ENCODE measurements at regions not wholly inside any gene's neighbourhood (a gene's known extent, or its start where the extent isn't known, plus 50 kb on each side); places are given as distances from the start of the nearest gene placed in this dataset.

DNA sequence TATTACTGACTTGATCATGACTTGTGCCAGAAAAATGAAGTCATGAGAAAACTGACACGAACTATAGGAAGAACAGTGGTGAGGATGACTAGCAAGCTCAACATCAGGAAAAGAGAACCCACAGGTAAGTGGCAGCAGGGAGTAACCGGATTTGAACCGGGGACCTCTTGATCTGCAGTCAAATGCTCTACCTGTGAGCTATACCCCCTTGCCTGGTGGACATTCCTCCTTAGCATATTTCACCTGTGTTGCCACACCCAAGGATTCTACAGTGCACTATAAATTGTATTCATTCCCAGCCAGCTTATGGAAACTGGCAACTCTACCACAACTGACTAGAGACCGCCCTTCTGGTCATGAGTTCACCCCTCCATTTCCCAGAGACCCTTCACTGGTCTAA, 97.5 kb upstream of the ZNF746 start:
- no peaks in the 10 kb centered on the region for H3K79me2 ChIP-seq (ENCODE audit: insufficient read depth, low read length)
- no peak for FAIRE-seq
- H3K9ac ChIP-seq (ENCODE audit: insufficient read depth, low read depth, low read length): no peak overlapping the region
- H3K27me3 ChIP-seq (ENCODE audit: control insufficient read depth in 1 of 2, insufficient read depth in 2 of 2, low read length in 2 of 2): no peaks in the 10 kb centered on the region
- no peak for DNase-seq (ENCODE audit: low spot score)
- ChIA-PET POLR2A (no interaction called here), CTCF (ENCODE audit: low intra/inter-chr PET ratio, low total read pairs) (no interaction called here)
- H3K4me1 ChIP-seq (ENCODE audit: insufficient read depth, low read length): no peaks in the 10 kb centered on the region
- H2AFZ ChIP-seq (ENCODE audit: low read length): no peak overlapping the region
- H3K4me3 ChIP-seq (replicated peaks in 1 of 3; ENCODE audit: insufficient read depth in 1 of 3, low read depth in 2 of 3, low read length in 3 of 3): no peak overlapping the region
- ATAC-seq: no peak
- H3K4me2 ChIP-seq (ENCODE audit: low read depth, low read length): no peak overlapping the region
- in situ Hi-C loops (cut with HindIII; ENCODE audit: extremely low pct_ligation_motif_present, low pct_unique_long_range_greater_than_20kb) (no loop called here), intact Hi-C loops (cut with micrococcal nuclease; ENCODE audit: unreplicated experiment) (no loop called here)
- no TSS peak for BruUV-seq (replicated peaks)
- WGBS (ENCODE audit: low lambda C conversion rate): 97% methylated on average over 4 of the region's 4 CpGs
- H3K36me3 ChIP-seq (replicated peaks in 1 of 2; ENCODE audit: control insufficient read depth in 1 of 2, insufficient read depth in 2 of 2, low read length in 2 of 2): peaks cover 13 to 47% of the 10 kb centered on the region in 2 experiments; a peak in 4 of 5 replicates
- no peaks in the 10 kb centered on the region for H3K9me3 ChIP-seq (ENCODE audit: low read length)
- no peak overlapping the region for H3K27ac ChIP-seq (ENCODE audit: extremely low read length, insufficient read depth, low read length)
- H4K20me1 ChIP-seq (ENCODE audit: insufficient read depth, low read length): no peaks in the 10 kb centered on the region
- TF ChIP-seq, protein P1, sequence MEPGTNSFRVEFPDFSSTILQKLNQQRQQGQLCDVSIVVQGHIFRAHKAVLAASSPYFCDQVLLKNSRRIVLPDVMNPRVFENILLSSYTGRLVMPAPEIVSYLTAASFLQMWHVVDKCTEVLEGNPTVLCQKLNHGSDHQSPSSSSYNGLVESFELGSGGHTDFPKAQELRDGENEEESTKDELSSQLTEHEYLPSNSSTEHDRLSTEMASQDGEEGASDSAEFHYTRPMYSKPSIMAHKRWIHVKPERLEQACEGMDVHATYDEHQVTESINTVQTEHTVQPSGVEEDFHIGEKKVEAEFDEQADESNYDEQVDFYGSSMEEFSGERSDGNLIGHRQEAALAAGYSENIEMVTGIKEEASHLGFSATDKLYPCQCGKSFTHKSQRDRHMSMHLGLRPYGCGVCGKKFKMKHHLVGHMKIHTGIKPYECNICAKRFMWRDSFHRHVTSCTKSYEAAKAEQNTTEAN (CRISPR knock-in tag; conservative IDR thresholded peaks at IDR 0.05): no peak
- TF ChIP-seq, protein P2, sequence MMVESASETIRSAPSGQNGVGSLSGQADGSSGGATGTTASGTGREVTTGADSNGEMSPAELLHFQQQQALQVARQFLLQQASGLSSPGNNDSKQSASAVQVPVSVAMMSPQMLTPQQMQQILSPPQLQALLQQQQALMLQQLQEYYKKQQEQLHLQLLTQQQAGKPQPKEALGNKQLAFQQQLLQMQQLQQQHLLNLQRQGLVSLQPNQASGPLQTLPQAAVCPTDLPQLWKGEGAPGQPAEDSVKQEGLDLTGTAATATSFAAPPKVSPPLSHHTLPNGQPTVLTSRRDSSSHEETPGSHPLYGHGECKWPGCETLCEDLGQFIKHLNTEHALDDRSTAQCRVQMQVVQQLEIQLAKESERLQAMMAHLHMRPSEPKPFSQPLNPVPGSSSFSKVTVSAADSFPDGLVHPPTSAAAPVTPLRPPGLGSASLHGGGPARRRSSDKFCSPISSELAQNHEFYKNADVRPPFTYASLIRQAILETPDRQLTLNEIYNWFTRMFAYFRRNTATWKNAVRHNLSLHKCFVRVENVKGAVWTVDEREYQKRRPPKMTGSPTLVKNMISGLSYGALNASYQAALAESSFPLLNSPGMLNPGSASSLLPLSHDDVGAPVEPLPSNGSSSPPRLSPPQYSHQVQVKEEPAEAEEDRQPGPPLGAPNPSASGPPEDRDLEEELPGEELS (CRISPR knock-in tag; IDR thresholded peaks at IDR 0.05): no peak
- no peak for TF ChIP-seq ZNF354B (CRISPR knock-in tag; IDR thresholded peaks at IDR 0.05)
- no peak for TF ChIP-seq ARNT (IDR thresholded peaks at IDR 0.05)
- TF ChIP-seq, protein P3, sequence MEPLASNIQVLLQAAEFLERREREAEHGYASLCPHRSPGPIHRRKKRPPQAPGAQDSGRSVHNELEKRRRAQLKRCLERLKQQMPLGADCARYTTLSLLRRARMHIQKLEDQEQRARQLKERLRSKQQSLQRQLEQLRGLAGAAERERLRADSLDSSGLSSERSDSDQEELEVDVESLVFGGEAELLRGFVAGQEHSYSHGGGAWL (CRISPR knock-in tag; IDR thresholded peaks at IDR 0.05): no peak
- no peak for TF ChIP-seq EED (CRISPR knock-in tag; IDR thresholded peaks at IDR 0.05)
- TF ChIP-seq, protein P4, sequence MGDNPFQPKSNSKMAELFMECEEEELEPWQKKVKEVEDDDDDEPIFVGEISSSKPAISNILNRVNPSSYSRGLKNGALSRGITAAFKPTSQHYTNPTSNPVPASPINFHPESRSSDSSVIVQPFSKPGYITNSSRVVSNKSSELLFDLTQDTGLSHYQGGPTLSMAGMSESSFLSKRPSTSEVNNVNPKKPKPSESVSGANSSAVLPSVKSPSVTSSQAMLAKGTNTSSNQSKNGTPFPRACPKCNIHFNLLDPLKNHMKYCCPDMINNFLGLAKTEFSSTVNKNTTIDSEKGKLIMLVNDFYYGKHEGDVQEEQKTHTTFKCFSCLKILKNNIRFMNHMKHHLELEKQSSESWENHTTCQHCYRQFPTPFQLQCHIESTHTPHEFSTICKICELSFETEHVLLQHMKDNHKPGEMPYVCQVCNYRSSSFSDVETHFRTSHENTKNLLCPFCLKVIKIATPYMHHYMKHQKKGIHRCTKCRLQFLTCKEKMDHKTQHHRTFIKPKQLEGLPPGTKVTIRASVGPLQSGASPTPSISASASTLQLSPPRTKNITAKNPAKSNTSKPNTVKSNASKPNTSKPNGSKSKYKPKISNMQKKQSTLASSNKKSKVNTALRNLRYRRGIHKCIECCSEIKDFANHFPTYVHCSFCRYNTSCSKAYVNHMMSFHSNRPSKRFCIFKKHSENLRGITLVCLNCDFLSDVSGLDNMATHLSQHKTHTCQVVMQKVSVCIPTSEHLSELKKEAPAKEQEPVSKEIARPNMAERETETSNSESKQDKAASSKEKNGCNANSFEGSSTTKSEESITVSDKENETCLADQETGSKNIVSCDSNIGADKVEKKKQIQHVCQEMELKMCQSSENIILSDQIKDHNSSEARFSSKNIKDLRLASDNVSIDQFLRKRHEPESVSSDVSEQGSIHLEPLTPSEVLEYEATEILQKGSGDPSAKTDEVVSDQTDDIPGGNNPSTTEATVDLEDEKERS (CRISPR knock-in tag; IDR thresholded peaks at IDR 0.05): no peak
- TF ChIP-seq, protein P5, sequence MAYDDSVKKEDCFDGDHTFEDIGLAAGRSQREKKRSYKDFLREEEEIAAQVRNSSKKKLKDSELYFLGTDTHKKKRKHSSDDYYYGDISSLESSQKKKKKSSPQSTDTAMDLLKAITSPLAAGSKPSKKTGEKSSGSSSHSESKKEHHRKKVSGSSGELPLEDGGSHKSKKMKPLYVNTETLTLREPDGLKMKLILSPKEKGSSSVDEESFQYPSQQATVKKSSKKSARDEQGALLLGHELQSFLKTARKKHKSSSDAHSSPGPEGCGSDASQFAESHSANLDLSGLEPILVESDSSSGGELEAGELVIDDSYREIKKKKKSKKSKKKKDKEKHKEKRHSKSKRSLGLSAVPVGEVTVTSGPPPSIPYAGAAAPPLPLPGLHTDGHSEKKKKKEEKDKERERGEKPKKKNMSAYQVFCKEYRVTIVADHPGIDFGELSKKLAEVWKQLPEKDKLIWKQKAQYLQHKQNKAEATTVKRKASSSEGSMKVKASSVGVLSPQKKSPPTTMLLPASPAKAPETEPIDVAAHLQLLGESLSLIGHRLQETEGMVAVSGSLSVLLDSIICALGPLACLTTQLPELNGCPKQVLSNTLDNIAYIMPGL (CRISPR knock-in tag; IDR thresholded peaks at IDR 0.05; ENCODE audit: borderline replicate concordance in 1 of 2, low read depth in 1 of 2): no peak
- TF ChIP-seq, protein P6, sequence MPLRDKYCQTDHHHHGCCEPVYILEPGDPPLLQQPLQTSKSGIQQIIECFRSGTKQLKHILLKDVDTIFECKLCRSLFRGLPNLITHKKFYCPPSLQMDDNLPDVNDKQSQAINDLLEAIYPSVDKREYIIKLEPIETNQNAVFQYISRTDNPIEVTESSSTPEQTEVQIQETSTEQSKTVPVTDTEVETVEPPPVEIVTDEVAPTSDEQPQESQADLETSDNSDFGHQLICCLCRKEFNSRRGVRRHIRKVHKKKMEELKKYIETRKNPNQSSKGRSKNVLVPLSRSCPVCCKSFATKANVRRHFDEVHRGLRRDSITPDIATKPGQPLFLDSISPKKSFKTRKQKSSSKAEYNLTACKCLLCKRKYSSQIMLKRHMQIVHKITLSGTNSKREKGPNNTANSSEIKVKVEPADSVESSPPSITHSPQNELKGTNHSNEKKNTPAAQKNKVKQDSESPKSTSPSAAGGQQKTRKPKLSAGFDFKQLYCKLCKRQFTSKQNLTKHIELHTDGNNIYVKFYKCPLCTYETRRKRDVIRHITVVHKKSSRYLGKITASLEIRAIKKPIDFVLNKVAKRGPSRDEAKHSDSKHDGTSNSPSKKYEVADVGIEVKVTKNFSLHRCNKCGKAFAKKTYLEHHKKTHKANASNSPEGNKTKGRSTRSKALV (CRISPR knock-in tag; IDR thresholded peaks at IDR 0.05): no peak
- no peak for TF ChIP-seq HOXA7 (CRISPR knock-in tag; IDR thresholded peaks at IDR 0.05)
- no peak for TF ChIP-seq ZNF44 (CRISPR knock-in tag; IDR thresholded peaks at IDR 0.05)
- no peak for TF ChIP-seq NFE2L1 (CRISPR knock-in tag; IDR thresholded peaks at IDR 0.05; ENCODE audit: borderline replicate concordance)
- TF ChIP-seq ZNF607 (CRISPR knock-in tag; IDR thresholded peaks at IDR 0.05; ENCODE audit: borderline replicate concordance): no peak

Measured in HepG2 (cell line).